ENCODE measurements at regions not wholly inside any gene's neighbourhood (a gene's known extent, or its start where the extent isn't known, plus 50 kb on each side); places are given as distances from the start of the nearest gene placed in this dataset.
"Not testable (repeated sequence)": the region's sequence is repeated elsewhere in the genome, so short reads cannot be mapped to it uniquely, and the experiment has no call there.

- H3K36me3 ChIP-seq = no peaks in the 10 kb centered on the region
- no peaks in the 10 kb centered on the region for H3K4me1 ChIP-seq
- no peaks in the 10 kb centered on the region for H3K9me3 ChIP-seq
- H3K4me3 ChIP-seq (ENCODE audit: low read depth, low read length) = no peak overlapping the region
- DNase-seq = no peak
- no peaks in the 10 kb centered on the region for H3K27me3 ChIP-seq
- TF ChIP-seq, protein P1, sequence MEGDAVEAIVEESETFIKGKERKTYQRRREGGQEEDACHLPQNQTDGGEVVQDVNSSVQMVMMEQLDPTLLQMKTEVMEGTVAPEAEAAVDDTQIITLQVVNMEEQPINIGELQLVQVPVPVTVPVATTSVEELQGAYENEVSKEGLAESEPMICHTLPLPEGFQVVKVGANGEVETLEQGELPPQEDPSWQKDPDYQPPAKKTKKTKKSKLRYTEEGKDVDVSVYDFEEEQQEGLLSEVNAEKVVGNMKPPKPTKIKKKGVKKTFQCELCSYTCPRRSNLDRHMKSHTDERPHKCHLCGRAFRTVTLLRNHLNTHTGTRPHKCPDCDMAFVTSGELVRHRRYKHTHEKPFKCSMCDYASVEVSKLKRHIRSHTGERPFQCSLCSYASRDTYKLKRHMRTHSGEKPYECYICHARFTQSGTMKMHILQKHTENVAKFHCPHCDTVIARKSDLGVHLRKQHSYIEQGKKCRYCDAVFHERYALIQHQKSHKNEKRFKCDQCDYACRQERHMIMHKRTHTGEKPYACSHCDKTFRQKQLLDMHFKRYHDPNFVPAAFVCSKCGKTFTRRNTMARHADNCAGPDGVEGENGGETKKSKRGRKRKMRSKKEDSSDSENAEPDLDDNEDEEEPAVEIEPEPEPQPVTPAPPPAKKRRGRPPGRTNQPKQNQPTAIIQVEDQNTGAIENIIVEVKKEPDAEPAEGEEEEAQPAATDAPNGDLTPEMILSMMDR (IDR thresholded peaks at IDR 0.05; ENCODE audit: low read depth, low read length) = no peak
Observed at GRCh38 chr4:137417676-137418075, 114.6 kb downstream of the PCDH18 start.

- no peaks in the 10 kb centered on the region for H3K9me3 ChIP-seq
- H3K4me1 ChIP-seq = no peaks in the 10 kb centered on the region
- H3K36me3 ChIP-seq = no peaks in the 10 kb centered on the region
- TF ChIP-seq, protein P1 (IDR thresholded peaks at IDR 0.05; ENCODE audit: low read depth, low read length) = no peak
- H3K27me3 ChIP-seq = no peaks in the 10 kb centered on the region
- no peak for DNase-seq
- H3K4me3 ChIP-seq (ENCODE audit: low read depth, low read length) = no peak overlapping the region
Observed at GRCh38 chr4:137414802-137415201, 117.5 kb downstream of the PCDH18 start.

DNA sequence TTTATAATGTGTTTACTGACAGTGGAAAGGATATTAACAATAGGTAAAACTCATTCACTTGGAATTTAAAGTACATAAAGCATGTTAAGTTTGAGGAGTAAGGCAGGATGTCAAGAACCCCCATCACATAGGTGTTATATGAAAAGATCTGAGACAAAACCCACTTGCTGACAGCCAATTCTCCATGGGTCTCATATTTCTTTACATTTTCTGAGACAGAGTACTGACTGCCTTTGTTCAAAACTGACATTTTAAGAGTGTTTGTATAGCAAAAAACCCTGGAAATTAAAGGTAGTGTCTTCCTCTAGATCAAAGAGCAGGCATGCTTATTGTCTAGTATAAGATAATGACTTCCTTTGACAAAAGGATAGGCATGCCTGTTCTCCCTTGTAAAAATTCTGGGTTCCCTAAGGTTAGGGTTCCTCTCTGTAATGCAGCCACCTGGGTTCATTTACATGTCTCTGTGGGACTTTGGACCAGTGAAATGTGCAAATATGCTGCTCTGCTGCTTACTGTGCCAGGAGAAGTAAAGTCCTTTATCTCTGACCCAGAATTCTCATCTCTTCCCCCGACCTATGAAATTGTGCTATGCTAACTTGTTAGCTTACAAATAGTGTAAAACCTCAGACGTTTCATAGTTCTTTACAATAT is 123.6 kb downstream of the PCDH18 start:
- DNase-seq = no peak
- no peaks in the 10 kb centered on the region for H3K27me3 ChIP-seq
- H3K4me1 ChIP-seq = no peaks in the 10 kb centered on the region
- H3K36me3 ChIP-seq = no peaks in the 10 kb centered on the region
- no peak overlapping the region for H3K4me3 ChIP-seq (ENCODE audit: low read depth, low read length)
- H3K9me3 ChIP-seq = no peaks in the 10 kb centered on the region
- TF ChIP-seq, protein P1 (IDR thresholded peaks at IDR 0.05; ENCODE audit: low read depth, low read length) = no peak

DNA sequence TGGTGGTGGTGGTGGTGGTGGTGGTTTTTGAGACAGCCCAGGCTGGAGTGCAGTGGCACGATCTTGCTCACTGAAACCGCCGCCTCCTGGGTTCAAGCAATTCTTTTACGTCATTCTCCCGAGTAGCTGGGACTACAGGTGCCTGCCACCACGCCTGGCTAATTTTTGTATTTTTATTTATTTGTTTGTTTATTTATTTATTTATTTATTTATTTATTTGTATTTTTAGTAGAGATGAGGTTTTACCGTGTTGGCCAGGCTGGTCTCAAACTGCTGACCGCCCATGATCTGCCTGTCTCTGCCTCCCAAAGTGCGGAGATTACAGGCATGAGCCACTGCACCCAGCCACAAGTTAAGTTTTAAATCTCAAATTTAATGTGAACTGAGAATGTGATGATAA is 126.5 kb downstream of the PCDH18 start:
- DNase-seq = not testable (repeated sequence)

DNA sequence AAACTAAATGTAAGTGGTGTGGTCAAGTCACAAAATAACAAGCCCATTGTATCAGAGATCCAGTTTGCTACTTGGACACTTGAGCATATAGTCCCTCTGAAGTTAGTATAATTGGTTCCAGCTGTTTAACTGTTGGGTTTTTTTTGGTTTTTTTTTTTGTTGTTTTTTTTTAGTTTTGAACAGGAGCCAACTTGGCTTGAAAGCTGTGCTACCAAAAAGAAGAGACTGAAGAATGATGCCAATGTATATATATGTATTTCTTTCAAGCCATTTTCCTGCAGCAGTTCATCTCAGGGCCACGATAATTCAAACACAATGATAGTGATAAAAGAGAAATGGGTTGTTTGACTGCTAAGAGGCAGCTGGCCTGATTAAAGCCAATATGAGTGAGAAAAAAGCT is 138.3 kb downstream of the PCDH18 start:
- no peaks in the 10 kb centered on the region for H3K27me3 ChIP-seq
- H3K9me3 ChIP-seq = no peaks in the 10 kb centered on the region
- TF ChIP-seq, protein P1 (IDR thresholded peaks at IDR 0.05; ENCODE audit: low read depth, low read length) = no peak
- peaks cover 38% of the 10 kb centered on the region for H3K4me1 ChIP-seq
- H3K36me3 ChIP-seq = no peaks in the 10 kb centered on the region
- no peak overlapping the region for H3K4me3 ChIP-seq (ENCODE audit: low read depth, low read length)
- DNase-seq = no peak

More for the DNA sequence above, 126.5 kb downstream of the PCDH18 start:
- not testable (repeated sequence) for H3K36me3 ChIP-seq; H3K4me3 ChIP-seq (ENCODE audit: low read depth, low read length); H3K4me1 ChIP-seq; H3K27me3 ChIP-seq; H3K9me3 ChIP-seq

DNA sequence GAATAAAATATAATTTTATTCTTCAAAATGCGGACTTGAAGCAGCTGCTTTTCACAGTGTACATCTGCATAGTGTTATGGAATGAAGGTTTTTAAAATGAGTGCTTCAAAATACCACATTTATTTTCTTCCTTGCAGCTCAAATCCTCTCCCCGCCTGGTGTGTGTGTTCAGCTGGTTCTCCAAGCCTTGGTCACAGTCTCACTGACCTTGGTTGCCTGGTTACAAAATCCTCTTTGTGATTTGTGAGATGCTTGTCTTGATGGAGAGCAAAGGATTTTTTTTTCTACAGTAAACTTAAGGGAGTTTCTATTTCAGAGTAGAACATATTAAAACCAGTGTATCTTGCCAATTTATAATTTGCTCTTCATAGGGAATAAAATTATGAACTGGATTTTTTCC is 139.2 kb downstream of the PCDH18 start:
- H3K36me3 ChIP-seq = no peaks in the 10 kb centered on the region
- TF ChIP-seq, protein P1 (IDR thresholded peaks at IDR 0.05; ENCODE audit: low read depth, low read length) = no peak
- no peaks in the 10 kb centered on the region for H3K9me3 ChIP-seq

More for the DNA sequence above, 139.2 kb downstream of the PCDH18 start:
- Histone ChIP-seq H3K4me1 (peaks cover 38% of the 10 kb centered on the region), H3K4me3 (ENCODE audit: low read depth, low read length) (no peak overlapping the region), H3K27me3 (no peaks in the 10 kb centered on the region)
- DNase-seq = peak; percentile 37

All from BE2C (cell line).